A673 (cell line): ENCODE measurements at regions not wholly inside any gene's neighbourhood (a gene's known extent, or its start where the extent isn't known, plus 50 kb on each side); places are given as distances from the start of the nearest gene placed in this dataset.

ENCODE experiments used
- CTCF ChIP-seq: fragments of 300-800, 200-600 bp; sonication (generic); conservative IDR thresholded peaks from 2 replicates; pipeline ENCODE4 v1.5.1; 2017; ENCODE audit warnings: low read depth, mild to moderate bottlenecking, antibody characterized with exemption, low read length, moderate library complexity, mixed read lengths
- EZH2 ChIP-seq: fragments of 200-600 bp; sonication (generic); IDR thresholded peaks from 2 replicates; pipeline ENCODE4 v1.6.1; 2017; ENCODE audit warnings: borderline replicate concordance, low read depth, mild to moderate bottlenecking, mixed read lengths, antibody characterized with exemption, low read length; ENCODE audit not compliant: poor library complexity, severe bottlenecking

- TF ChIP-seq CTCF (no peak), EZH2 (no peak)
Observed at GRCh38 chr9:38162332-38163211, 93.5 kb upstream of the SHB start.
